Urinary bladder (tissue), 3 donors: ENCODE measurements at regions not wholly inside any gene's neighbourhood (a gene's known extent, or its start where the extent isn't known, plus 50 kb on each side); places are given as distances from the start of the nearest gene placed in this dataset.
"Not testable (repeated sequence)": the region's sequence is repeated elsewhere in the genome, so short reads cannot be mapped to it uniquely, and the experiment has no call there.

ENCODE experiments used
- DNase-seq: peaks from one replicate; pipeline ENCODE4 v3.0.0-alpha.2; 2015; ENCODE audit errors: extremely low spot score
- H3K27ac ChIP-seq: one replicate; pipeline ENCODE4 v1.5.1; 2013; ENCODE audit warnings: low read depth, mild to moderate bottlenecking, moderate library complexity
- H3K36me3 ChIP-seq: one replicate; pipeline ENCODE4 v1.6.1; 2013; ENCODE audit warnings: mild to moderate bottlenecking, moderate library complexity; ENCODE audit not compliant: insufficient read depth
- H3K4me1 ChIP-seq: one replicate; pipeline ENCODE4 v1.6.1; 2013; ENCODE audit warnings: mild to moderate bottlenecking, moderate library complexity; ENCODE audit not compliant: insufficient read depth
- H3K4me3 ChIP-seq: one replicate; pipeline ENCODE4 v1.5.1; 2013; ENCODE audit warnings: low read depth, low read length
- WGBS: extraction: QIAGEN DNeasy Blood & Tissue Kit; methylation state at CpG from one replicate; pipeline ENCODE4 v1.1.7; 2013; 5-methylcytosine and 5-hydroxymethylcytosine counted together
- donor health status: healthy with polysubstance abuse.
- donor health status: healthy.

DNA sequence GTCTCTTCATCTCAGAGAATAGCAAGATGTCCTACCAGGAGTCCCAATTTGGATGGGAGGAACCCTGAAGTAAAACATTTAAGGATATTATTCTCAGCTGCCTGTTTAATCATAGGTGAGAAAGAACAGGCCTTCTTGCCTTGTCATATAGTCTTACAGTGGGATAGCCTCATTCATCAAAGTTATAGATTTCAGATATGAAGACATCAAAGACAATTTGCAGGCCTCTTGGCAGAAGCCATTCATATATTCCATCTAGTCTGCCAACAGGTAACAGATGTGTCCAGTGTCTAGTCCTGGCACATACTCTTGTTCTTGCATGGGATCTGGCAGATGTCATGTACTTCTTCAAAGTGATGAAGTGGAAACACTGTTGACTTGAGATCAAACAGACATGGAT is 601.3 kb upstream of the GHITM start:
- H3K4me1 ChIP-seq, result no peaks in the 10 kb centered on the region
- H3K27ac ChIP-seq, result no peak overlapping the region
- no peak for DNase-seq
- H3K4me3 ChIP-seq, result no peak overlapping the region
- no peaks in the 10 kb centered on the region for H3K36me3 ChIP-seq

DNA sequence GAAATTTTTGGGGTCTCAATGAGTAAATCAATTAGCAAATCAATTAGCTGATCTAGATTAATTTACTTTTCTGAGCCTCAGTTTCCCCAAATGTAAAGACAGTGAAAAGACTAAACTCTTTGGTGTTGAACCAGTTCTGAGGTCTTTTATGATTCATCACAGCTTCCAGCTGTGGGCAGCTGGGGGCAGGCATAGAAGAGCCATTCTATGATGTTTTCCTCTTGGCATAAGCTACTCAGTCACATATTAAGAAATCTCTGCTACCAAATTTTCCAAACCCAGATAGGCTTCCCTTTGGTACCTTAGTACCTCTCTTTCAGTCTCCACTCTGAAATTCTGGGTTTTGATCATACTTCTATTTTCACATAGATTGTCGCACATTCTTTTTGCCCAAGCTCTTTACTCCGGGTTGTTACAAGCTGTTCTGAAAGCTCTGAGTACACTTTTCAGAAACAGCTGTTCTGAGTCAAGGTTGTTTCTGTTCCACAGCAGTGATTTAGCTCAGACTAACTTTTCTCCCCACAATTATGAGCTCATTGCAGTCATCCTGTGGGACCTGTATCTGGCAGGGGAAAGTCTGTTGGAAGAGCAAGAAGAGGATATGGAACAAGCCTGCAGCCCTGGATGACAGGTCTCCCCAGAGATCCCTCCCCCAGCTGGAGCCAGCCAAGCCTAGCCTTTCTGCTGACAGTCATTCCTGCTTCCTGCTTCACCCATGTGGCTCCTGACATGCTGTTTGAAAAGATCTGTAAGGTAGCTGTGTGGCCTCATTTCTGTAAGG is 599.6 kb upstream of the GHITM start:
- H3K4me3 ChIP-seq, result no peak overlapping the region
- H3K27ac ChIP-seq, result no peak overlapping the region
- H3K4me1 ChIP-seq, result no peaks in the 10 kb centered on the region
- no peak for DNase-seq
- H3K36me3 ChIP-seq, result no peaks in the 10 kb centered on the region
- 34% methylated on average over 2 of the region's 2 CpGs for WGBS

DNA sequence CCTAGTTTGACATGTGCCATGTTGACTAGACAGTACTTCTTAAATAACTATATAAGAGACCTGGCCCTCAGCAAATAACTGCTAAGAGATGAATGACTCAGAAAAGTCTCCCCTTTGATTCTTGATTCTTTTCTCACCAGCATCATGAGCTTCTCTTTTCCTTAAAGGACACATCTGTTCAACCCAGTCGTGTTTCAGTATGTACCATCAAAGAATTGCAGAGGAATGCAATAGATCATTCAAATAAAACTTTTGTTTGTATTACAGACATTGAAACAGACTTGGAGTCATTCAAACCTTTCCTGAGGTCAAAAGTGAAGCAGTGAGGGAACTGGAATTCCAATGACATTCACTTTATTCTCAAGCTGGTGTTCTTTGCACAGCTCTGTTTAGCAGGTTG is 598.3 kb upstream of the GHITM start:
- H3K36me3 ChIP-seq, result no peaks in the 10 kb centered on the region
- H3K27ac ChIP-seq, result no peak overlapping the region
- DNase-seq, result no peak
- 26% methylated on average over 1 of the region's 1 CpG for WGBS
- no peak overlapping the region for H3K4me3 ChIP-seq
- no peaks in the 10 kb centered on the region for H3K4me1 ChIP-seq

DNA sequence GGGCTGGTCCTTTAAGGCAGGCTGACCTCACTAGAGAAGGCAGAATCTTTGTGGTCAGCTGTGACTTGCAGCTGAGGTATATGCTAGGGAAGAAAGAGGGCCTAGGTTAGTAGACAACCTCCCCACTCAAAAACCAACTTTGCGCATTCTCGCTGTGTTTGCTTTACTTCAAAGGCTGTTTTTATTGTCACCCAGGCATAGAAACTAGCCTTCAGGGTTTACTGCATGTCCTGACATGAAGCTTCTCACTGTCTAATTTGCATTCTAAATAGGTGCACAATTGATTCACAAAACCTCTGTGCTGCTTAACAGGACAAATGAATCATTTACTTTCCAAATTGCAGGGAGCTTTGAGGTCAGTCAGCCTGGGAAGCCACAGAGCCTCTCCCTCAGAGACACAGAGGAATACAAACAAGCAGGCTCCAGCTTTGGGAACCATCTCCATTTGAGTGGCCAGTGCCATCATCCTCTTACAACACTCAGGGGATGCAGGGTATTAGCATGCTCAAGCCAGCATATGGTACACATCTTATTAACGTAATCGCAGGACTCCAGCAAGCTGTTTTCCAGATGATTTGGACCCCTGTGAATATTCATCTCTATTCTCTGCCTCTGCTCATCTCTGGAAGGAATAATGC is 596.4 kb upstream of the GHITM start:
- H3K4me1 ChIP-seq, result no peaks in the 10 kb centered on the region

DNA sequence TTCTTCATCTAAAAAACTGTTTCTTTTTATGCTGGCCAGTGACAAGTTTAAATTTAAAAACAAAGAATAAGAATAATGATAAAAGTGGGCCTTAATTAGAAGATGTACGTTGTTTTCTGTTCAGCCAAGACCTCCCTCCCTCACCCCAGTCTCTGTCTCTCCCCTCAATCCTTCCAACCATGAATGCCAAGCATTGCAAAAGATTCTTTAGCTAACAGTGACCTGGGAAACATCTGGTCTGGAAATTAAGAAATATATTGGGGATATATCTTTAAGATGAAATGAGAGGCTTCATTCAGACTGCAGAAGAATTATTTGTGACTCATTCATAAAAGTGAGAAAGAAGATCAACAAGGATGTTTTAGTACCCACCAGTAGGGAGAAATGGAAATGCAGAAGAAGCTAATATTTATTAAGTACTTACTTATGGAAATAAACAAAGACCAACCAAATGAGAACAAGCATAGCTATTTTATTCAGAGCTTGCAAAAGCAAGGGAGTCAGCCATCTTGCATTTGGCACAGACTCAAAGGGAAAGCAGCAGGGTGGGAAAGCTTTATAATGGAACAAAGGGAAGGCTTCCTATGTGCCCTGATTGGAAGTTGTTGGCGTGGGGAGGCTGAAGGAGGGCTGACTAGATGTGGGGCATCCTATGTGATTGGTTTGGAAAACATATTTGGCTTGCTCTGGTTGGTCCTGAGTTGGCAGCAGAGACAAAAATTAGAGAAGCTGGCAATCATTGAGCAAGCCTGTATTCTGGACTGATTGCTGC is 595.4 kb upstream of the GHITM start:
- no peak overlapping the region for H3K27ac ChIP-seq
- no peak for DNase-seq
- no peaks in the 10 kb centered on the region for H3K4me1 ChIP-seq
- H3K36me3 ChIP-seq, result no peaks in the 10 kb centered on the region
- no peak overlapping the region for H3K4me3 ChIP-seq
- 76% methylated on average over 2 of the region's 2 CpGs for WGBS

More for the DNA sequence above, 596.4 kb upstream of the GHITM start:
- WGBS, result 53% methylated on average over 4 of the region's 4 CpGs
- Histone ChIP-seq H3K36me3 (no peaks in the 10 kb centered on the region), H3K4me3 (no peak overlapping the region), H3K27ac (peak overlapping the region; percentile 32)
- no peak for DNase-seq

DNA sequence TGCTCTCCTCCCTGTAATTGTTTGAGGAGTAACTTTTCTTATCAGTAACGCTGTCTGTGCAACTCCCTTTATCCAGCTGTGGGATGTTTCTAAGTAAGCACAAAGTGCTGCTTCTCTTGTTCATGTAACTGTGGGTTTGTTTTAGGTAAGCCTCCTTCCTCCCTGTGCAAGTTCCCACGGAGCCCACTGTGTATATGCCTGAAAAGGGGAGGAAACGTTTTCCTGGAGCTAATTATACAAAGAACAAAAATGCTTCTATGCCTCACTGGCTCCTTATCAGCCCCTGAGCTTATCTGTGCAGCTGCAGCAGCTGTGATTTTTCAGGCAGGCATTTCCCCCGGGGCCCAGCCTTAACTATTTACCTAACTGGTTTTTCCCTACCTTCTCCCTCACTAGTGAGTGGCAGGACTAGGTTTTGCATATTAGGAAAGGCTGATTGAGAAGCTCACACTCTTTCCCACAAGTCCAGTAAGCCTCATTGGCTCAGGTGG is 593.4 kb upstream of the GHITM start:
- no peak for DNase-seq
- no peaks in the 10 kb centered on the region for H3K4me1 ChIP-seq
- no peak overlapping the region for H3K27ac ChIP-seq
- H3K4me3 ChIP-seq, result no peak overlapping the region
- H3K36me3 ChIP-seq, result no peaks in the 10 kb centered on the region
- WGBS, result 3% methylated on average over 4 of the region's 4 CpGs

DNA sequence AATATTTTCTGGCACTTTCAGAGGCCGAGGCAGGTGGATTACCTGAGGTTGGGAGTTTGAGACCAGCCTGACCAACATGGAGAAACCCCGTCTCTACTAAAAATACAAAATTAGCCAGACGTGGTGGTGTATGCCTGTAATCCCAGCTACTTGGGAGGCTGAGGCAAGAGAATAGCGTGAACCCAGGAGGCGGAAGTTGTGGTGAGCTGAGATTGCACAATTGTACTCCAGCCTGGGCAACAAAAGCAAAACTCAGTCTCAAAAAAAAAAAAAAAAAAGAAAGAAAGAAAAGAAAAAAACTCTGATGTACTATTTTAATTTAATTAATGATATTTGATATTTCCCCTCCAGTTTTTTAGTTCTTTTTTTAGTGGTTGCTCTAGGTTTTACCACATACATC is 588.1 kb upstream of the GHITM start:
- H3K36me3 ChIP-seq, H3K4me3 ChIP-seq, H3K4me1 ChIP-seq, DNase-seq, H3K27ac ChIP-seq: not testable (repeated sequence)
- 95% methylated on average over 5 of the region's 5 CpGs for WGBS

DNA sequence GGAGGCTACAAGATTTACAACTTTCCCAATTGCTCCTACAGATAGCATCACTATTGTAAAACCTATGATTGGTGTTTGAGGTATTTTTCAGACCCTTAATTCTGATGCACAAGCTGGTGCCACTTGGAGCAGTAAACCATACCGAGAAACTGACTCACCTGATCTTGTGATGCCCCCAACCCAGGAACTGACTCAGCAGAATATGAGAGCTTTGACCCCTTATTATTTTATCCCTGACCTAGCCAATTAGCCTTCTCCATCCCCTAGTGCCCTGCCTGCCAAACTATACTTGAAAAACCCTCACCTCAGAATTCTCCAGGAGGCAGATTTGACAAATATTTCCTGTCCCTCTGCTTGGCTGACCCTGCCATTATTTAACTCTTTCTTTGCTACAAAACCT is 585.9 kb upstream of the GHITM start:
- Histone ChIP-seq H3K4me1 (no peaks in the 10 kb centered on the region), H3K36me3 (no peaks in the 10 kb centered on the region), H3K4me3 (no peak overlapping the region), H3K27ac (no peak overlapping the region)
- no peak for DNase-seq
- 73% methylated on average over 1 of the region's 1 CpG for WGBS

DNA sequence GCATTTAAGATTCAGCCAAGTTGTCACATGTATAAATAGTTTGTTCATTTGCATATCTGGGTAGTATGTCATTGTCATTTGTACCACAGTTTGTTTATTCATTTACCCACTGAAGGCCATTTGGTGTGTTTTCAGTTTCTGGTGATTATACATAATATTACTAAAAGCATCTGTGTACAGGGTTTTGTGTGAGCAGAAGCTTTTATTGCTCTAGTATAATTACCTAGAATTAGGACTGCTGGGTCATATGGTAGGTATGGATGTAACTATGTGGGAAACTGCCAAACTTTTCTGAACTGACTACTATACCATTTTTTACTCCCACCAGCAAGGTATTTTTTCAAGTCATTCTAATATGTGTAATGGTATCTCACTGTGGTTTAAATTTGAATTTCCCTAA is 584.0 kb upstream of the GHITM start:
- Histone ChIP-seq H3K4me3 (no peak overlapping the region), H3K27ac (no peak overlapping the region), H3K4me1 (no peaks in the 10 kb centered on the region), H3K36me3 (no peaks in the 10 kb centered on the region)
- no peak for DNase-seq

DNA sequence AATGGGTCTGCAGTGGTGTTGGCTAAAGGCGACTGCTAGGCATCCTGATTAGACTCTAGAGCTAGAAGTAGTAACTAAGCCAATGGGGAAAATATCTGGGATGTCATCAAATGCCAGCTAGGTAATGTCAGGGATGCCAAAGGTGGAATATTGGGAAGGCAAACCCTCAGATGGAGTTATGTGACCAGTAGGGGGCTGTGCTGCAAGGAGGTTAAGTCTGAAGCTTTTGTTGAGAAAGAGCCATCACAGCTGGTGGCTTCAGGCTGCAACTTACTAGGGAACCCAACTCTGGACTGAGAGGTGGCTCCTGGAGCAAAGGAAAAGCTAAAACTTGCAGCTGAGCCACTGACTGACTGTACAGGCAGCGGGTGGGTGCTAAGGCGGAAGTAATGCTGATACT is 576.9 kb upstream of the GHITM start:
- H3K36me3 ChIP-seq, result no peaks in the 10 kb centered on the region
- over 99% methylated on average over 3 of the region's 3 CpGs for WGBS
- no peaks in the 10 kb centered on the region for H3K4me1 ChIP-seq
- H3K4me3 ChIP-seq, result no peak overlapping the region
- no peak for DNase-seq
- no peak overlapping the region for H3K27ac ChIP-seq

DNA sequence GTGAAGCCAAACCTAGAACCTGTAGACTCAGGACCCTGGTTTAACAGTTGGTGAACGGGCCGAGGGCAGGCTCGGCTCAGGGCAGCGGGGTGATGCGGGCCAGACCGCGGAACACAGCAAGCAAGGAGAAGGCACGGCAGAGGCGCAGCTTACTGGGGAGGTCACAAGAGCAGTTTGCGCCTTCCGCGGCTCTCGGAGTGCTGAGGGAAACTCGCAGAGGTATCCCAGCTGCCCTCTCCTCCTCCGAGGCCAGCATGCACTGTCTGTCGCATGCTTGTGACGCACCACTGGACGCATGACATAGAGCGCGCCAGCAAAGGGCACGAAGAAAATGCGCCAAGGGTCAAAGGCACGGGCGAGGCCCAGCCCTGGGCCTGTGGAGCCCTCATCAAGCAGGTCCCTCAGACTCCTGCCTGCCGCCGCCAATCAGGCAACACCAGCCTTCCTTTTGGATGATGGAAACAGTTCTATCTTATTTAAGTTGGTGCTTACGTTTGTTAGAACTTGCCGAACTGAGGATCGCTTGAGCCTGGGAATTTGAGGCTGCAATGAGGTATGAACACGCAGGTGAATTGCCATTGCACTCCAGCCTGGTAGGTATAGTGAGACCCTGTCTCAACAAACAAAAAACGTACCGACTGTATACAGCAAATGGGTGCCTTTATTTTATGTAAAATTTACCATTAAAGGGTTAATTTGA is 574.3 kb upstream of the GHITM start:
- H3K27ac ChIP-seq, result no peak overlapping the region
- DNase-seq, result no peak
- H3K4me3 ChIP-seq, result no peak overlapping the region
- H3K4me1 ChIP-seq, result no peaks in the 10 kb centered on the region
- 94% methylated on average over 32 of the region's 32 CpGs for WGBS
- H3K36me3 ChIP-seq, result no peaks in the 10 kb centered on the region

DNA sequence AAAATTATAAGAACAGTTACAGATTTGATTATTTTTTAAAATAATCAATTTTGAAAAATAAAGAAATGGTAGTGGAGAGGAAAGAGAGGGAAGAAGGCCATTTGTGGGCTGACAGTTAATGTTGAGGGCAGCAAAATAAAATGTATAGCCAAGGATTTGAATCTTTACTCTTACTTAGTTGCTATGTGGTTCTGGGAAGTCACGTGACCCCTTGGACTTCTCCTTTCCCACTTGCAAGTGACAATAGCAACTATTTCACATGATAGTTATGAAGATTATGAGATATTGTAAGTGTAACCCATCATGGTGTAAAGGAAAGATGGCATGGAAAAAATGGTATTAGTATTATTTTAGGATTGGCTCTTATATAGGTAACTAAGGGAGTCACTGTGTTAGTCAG is 567.3 kb upstream of the GHITM start:
- H3K36me3 ChIP-seq, result no peaks in the 10 kb centered on the region
- no peak overlapping the region for H3K27ac ChIP-seq
- WGBS, result 80% methylated on average over 1 of the region's 1 CpG
- H3K4me1 ChIP-seq, result no peaks in the 10 kb centered on the region
- no peak overlapping the region for H3K4me3 ChIP-seq
- DNase-seq, result no peak

DNA sequence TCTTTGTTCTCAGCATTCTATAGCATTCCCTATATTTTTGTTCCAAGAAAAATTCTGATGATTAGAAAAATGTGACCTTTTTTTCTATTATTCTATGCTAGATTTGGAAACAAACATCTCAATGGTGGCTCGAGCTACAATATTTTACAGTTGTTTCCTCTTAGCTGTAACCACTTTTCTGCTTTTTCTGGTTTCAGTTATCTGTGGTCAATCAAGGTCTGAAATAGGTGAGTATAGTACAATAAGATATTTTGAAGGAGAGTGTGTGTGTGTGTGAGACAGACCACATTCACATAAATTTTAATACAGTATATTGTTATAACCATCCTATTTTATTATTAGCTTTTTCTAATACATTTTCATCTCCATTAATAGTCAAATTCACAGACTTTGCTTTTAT is 564.5 kb upstream of the GHITM start:
- no peak overlapping the region for H3K4me3 ChIP-seq
- WGBS, result 74% methylated on average over 1 of the region's 1 CpG
- no peaks in the 10 kb centered on the region for H3K4me1 ChIP-seq
- no peaks in the 10 kb centered on the region for H3K36me3 ChIP-seq
- H3K27ac ChIP-seq, result no peak overlapping the region
- no peak for DNase-seq
